ENCODE measurements at regions not wholly inside any gene's neighbourhood (a gene's known extent, or its start where the extent isn't known, plus 50 kb on each side); places are given as distances from the start of the nearest gene placed in this dataset.

DNA sequence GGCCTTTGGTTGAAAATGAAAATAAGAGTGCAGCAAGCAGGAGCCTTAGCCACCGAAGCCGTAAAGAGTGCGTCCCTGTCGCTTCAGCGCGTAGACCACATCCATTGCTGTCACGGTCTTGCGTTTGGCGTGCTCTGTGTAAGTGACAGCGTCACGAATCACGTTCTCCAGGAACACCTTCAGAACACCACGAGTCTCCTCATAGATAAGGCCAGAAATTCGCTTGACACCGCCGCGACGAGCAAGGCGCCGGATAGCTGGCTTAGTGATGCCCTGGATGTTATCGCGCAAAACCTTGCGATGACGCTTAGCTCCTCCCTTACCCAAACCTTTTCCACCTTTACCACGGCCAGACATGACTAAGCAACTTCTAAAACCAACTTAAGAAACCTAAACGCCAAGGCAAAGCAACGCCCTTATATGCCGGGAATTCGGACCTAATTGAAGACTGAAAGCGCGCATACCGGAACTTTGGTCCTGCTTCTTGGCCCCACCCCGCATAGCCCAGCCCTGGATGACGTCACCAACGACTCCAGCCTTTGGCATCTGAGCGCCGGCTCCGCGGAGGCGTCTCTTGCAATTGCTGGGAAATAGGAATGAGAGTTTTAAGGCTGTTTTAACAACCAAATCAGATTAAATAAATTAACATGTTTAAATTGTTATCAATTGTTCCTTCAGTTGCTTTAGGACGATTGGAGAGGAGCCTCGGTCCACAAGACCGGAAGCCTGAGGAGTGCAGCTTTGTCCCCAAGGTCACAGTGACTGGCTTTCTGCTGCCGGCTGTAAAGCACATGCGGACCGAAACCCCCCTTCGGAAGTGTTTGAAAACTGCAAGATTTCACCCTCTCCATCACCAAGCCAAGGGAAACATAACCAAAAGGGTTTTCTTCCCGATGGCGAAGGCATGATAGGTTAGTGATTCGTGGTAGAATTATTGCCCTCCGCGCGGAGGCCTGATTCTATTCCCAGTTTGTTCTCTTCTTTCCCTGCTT is 79.6 kb upstream of the BTN3A2 start:
- DNase-seq: peak; percentile 98 to 99

DNA sequence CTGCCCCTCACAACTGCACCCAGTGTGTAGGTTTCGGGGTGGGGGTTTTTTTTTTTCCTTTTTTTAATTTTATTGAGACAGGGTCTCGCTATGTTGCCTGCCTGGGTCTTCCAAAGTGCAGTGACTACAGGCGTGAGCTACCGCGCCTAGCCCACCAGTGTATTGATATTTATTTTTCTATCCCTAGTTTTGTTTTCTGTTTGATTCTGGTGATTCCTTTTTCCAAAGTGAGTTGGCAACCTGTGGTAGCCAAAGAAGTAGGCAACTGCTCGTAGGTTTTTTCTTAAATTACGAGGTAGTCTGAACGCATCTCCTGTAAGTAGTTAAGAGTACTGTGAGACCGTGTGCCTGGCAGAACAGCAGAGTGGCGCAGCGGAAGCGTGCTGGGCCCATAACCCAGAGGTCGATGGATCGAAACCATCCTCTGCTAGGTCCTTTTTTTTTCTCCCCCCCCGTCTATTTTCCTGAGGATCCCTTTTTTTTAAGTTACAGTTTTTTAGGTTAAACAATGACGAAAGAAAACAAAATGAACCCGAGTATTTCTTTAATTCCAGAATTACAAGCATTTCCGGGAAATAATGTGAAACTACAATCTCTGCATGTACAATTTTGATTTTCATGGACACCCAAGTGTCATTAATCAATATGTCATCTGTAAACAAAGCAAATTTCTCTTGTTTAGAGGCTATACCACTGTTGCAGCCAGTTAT is 78.7 kb upstream of the BTN3A2 start:
- peak; percentile 86 to 93 for DNase-seq

GRCh38 chr6:26288155-26288554 is 76.8 kb upstream of the BTN3A2 start:
- DNase-seq: no peak

DNA sequence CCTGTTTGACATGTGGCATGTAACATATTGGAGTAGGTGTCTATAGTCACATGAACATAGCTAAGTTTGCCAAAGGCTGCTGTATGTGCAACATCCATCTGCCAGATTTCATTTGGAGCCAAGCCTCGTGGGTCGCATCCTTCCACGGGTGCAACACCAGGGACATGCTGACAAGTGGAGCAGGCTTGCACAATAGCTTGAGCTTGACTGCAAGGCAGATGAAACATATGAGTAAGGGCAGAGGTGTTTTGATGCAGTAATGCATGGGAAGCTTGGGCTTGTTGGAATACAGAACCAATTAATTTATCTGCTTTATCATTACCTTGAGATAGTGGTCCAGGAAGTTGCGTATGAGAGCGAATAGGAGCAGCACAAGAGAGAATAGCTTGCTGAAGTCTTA is 74.1 kb upstream of the BTN3A2 start:
- DNase-seq: no peak

DNA sequence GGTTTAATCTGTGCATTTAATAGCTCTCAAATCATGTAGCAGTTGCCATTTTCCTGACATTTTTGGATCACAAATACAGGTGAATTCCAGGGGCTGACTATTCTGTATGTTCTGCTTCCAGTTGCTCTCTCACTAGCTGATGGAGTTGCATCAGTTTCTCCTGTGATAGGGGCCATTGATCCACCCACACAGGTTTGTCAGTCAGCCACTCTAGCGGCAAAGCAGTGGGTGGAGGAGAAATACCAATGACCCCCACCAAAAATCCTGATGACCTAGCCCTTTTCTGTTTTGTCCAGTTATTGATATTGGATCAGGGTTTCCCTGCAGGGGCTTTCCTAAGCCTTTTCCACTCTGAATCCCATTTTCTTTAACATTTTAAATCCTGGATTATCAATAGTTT is 72.3 kb upstream of the BTN3A2 start:
- DNase-seq: no peak

DNA sequence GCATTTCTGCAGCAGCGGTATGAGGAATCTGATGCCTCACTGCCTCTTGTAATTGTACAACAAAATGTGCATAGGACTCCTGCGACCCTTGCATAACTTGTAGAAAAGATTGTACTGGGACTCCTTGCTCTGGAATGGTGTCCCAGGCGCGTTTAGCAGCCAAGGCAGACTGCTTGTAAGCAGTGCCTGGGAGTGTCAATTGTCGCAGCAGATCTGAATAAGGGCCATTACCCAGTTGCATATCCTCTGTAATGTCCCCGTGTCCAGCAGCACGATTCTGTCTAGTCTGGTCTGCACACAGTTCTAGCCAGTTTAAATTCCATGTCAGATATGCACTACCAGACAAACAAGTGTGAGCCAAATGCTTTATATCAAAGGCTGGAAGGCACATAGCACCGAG is 70.7 kb upstream of the BTN3A2 start:
- DNase-seq: no peak

GRCh38 chr6:26295691-26296555 is 69.1 kb upstream of the BTN3A2 start:
- DNase-seq: no peak

DNA sequence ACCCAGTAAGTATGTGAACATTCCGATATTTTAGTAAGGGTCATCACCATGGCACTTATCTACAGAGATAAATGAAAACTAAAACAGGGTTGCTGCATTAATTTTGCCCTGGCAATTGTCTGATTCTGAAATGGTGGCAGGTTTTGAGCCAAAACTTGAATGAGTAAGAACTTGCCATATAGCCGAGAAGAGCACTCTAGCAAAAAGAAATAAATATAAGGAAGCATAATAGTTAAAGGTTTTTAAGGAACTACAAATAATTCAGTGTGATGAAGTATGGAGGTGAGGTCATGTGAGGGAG is 68.5 kb upstream of the BTN3A2 start:
- DNase-seq: no peak

- DNase-seq: no peak
Measured at GRCh38 chr6:26296857-26297648, 67.9 kb upstream of the BTN3A2 start.

DNA sequence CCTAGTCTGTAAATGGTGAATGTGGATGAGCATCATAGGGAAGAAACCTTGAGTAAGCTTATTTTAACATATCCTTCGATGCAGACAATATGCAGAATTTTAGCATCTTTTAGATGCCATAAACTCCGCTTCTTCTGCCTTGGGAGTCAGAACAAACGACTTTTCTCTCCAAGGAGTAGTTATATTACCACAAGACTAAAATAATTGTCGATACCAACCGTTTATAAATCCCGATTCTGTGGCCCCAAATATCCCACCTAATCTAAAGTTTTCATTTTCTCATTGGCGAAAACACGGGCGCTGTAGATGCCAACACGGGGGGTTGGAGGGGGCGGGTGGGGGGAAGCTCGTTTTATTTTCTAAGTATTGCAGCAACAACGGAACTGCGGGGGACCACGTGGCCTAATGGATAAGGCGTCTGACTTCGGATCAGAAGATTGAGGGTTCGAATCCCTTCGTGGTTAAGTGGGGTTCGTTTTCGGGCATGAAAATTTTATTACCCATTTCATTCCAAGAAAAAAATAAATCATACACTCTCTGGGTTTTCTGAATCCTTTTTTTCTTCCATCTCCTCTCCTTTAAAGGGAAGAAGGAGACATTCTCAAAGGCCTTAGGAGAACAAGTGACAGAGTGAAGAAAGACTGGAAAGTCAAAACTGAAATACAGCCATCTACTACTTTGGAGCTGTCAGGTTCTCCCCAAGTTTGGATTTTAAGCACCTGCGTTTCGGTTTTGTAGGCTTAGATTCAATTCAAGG is 65.5 kb upstream of the BTN3A2 start:
- DNase-seq: no peak

- no peak for DNase-seq
Measured at GRCh38 chr6:26300043-26300331, 65.0 kb upstream of the BTN3A2 start.

- no peak for DNase-seq
Measured at GRCh38 chr6:26300359-26300758, 64.6 kb upstream of the BTN3A2 start.

GRCh38 chr6:26300828-26301227 is 64.2 kb upstream of the BTN3A2 start:
- no peak for DNase-seq

DNA sequence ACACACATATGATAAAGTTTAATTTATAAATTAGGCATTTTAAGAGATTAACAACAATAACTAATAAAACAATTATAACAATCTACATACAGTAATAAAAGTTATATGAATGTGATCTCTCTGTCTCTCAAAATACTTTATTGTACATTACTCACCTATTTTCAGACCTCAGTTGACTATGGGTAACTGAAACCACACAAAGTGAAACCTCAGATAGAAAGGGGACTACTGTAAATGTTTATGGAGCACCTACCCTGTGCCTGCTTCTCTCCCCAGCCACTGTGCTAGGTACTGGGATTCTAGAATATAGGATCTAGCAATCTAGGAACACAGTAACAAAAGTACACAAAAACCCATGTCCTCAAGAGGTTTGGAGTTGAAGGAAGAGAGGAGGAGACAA is 63.4 kb upstream of the BTN3A2 start:
- DNase-seq: no peak

GRCh38 chr6:26302941-26303559 is 61.9 kb upstream of the BTN3A2 start:
- no peak for DNase-seq

DNA sequence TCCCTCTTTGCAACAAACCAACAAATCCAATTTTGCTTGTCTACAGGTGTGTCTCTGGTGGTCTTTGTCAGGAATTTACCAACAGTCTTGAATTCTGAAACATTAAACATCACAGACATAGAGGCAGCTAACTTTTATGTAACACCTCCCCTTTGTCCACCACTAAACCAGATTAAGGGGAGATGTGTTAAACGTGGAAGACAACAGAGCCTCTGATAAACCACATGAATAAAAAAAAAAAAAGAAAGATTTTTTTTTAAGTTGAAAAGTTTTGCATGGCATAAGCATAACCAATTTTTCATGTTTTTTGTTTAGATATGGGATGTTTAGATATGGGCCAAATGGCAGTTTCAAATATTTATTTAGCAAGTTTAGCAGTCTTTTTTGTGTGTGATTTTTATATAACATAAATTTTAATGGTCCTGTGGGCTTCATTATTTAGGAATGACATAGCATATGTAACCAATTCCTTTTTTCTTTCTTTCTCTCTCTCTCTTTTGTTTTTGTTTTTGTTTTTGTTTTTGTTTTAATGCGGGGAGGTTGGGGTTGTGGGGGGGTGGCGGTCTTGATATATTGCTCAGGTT is 60.7 kb upstream of the BTN3A2 start:
- DNase-seq: no peak

- DNase-seq: peak; percentile 60 to 79
Measured at GRCh38 chr6:26304797-26305640, 60.0 kb upstream of the BTN3A2 start.

DNA sequence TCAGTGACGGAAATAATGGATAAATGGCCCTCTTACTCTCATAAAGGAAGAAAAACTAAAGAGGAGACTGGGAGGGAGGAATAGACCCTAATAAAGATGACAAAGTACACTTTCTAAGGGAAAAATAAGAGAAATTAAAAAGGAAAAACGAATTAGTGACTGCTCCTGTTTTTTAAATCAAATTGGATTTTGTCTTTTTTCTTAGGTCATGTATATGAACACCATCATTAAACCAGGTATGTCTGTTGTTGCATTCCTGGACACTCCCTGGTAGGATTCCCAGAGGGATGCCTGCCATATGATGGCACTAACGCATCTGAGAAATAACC is 59.4 kb upstream of the BTN3A2 start:
- DNase-seq: no peak

- DNase-seq: no peak
Measured at GRCh38 chr6:26306232-26306631, 58.8 kb upstream of the BTN3A2 start.
